Left hindlimb (tissue), 1 donor: ENCODE measurements at regions not wholly inside any gene's neighbourhood (a gene's known extent, or its start where the extent isn't known, plus 50 kb on each side); places are given as distances from the start of the nearest gene placed in this dataset.
"Not testable (repeated sequence)": the region's sequence is repeated elsewhere in the genome, so short reads cannot be mapped to it uniquely, and the experiment has no call there.

Experiments used
- DNase-seq: peaks from one replicate; pipeline ENCODE4 v3.0.0-alpha.2; 2018

DNA sequence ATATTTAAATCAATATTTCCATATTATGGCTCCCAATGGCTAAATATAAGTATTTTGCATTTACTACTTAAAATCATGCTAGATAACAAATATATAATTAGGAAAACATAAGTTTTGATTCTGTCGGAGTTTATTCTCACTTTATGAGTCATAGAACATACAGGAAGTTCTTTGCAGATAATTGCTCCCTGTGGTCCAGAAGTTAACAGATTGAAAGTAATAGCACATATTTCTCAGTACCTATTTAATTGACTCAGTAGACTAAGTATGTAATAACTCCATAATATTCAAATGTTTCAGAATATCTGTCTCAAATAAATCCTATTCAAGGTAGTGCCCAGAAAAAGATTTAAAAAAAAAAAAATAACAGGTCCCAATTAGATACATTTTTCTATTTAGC, 806.0 kb upstream of the ATXN7L3B start:
- DNase-seq = no peak

- DNase-seq = no peak
Observed at GRCh38 chr12:73769337-73769736, 768.3 kb upstream of the ATXN7L3B start.

DNA sequence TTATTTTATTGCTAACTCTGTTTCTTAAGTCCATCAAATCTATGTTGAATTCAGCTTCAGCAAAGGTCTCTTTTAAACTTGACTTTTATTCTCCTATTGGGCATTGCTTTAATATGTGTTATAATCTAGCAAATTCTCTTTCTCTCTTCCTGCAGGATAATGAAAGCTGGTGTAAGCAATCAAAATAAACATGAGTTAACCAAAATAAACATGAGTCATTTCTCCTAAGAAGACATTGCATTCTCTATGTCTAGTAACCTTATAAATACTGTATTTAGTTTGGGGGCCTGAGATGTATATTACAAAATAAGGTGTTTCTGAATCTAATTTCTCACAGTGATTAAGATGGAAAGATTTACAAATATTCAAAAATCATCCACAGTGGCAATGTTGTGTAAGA, 739.1 kb upstream of the ATXN7L3B start:
- DNase-seq = no peak

GRCh38 chr12:73815072-73815645, 722.5 kb upstream of the ATXN7L3B start:
- no peak for DNase-seq

DNA sequence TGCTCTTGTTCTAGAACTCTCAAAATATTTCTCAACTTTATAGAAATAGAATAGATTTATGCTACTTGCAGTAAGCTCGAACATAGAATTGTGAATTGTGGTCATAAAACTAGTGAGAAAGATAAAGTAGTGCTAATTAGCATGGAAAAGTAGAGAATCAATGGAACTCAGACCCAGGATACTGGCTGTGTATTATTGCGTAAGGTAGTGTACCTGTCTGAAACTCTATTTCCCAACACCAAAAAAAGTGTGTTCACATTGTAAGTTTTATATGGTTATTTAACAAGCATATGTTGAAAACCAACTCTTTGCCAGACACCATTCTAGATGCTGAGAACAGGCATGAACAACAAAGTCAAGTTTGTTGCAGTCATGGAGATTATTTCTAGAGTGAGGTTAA, 720.5 kb upstream of the ATXN7L3B start:
- no peak for DNase-seq

DNA sequence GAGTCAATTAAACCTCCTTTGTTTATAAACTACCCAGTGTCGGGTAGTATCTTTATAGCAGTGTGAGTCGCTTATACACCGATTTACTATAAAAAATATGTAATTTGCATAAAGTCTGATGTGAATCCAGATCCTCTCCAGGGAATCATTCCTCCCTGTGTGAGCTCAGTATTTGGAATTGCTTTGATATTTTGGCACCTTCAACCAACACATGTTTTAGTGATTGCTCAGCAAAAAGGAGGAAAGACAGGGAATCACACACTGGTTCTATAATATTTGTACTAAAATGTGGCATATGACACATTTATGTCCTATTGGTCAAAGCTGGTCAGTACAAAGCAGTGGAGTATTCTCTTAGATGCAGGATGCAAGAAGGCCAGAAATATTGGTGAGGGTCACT, 703.9 kb upstream of the ATXN7L3B start:
- no peak for DNase-seq

DNA sequence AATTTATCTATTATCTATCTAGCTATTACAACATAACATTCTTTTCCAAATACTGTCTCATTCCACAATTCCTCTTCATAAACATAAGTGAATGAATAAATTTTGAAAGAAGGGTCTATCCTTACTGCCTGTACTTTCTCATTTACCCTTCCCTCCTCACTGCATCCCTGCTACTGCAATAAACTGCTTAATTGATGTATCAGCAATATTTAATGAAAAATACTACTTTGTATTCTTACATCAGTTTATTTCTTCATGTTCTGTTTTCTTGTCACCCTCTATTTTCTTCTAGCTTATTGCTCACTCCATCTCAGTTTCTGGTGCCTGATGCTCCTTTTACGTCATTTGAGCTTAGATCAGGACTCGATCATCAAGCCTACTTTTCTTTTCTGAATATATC, 695.7 kb upstream of the ATXN7L3B start:
- DNase-seq = no peak

DNA sequence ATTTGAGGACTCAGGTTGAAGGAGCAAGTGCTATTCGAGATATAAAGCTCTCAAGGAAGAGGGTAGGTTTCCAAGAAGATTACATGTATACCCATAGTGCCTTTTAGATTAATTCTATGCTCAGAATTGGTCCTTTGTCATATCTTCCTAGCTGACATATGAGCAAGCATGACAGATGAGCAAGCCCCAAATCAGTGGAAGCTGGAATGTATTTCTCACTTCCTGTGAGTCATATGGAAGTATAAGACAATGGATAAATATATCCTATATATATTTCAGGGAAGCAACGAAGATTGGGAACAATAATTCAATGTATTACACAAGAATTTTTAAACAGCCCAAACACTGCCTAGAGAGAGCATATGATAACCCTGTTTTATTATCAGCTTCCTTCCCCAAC, 674.1 kb upstream of the ATXN7L3B start:
- DNase-seq = no peak

- DNase-seq = no peak
Observed at GRCh38 chr12:73867147-73867546, 670.5 kb upstream of the ATXN7L3B start.

DNA sequence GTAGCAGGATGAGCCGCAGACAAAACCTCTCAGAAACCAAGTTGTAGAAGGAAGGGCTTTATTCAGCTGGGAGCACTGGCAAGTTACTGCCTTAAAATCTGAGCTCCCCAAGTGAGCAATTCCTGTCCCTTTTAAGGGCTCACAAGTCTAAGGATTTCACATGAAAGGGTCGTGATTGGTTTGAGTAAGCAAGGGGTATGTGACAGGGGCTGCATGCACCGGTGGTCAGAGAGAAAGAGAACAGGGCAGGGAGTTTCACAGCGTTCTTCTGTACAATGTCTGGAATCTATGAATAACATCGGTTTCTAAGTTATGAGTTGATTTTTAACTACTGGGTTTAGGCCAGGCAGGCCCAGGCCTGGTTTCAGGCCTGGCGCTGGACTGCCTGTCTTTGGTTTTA, 660.3 kb upstream of the ATXN7L3B start:
- not testable (repeated sequence) for DNase-seq

DNA sequence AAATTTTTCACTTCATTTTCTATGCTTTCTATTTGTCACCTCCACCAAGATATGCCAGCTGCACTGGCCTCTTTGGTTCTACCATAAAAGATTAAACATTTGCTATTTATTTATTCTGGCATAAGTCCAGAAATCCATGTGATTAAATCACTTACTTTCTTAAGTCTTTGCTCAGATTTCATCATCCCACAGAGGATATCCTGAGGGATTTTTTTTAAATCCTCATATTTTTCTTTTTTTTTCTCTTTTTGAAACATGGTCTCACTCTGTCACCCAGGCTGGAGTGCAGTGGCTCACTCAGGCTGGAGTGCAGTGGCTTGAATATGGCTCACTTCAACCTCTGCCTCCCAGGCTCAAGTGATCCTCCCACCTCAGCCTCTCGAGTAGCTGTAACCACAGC, 645.4 kb upstream of the ATXN7L3B start:
- no peak for DNase-seq

DNA sequence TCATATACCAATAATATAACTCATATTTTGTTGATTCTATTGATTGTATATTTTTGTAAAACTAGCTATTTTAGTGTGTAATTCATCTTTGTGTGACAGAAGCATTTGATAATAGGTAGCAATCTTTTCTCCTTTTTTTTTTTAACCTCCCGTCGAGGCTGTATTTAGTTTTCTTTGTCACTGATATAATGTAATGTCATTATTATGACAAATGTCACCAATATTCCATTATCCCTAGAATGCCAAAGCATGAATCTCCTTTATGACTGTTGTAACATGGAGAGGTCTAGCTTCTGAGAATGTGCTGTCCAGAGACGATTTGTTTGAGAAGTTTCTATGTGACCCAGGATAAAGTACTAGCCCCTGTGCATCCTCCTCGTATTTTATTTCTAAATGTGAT, 639.0 kb upstream of the ATXN7L3B start:
- DNase-seq = no peak

- DNase-seq = no peak
Observed at GRCh38 chr12:73902260-73902659, 635.4 kb upstream of the ATXN7L3B start.

DNA sequence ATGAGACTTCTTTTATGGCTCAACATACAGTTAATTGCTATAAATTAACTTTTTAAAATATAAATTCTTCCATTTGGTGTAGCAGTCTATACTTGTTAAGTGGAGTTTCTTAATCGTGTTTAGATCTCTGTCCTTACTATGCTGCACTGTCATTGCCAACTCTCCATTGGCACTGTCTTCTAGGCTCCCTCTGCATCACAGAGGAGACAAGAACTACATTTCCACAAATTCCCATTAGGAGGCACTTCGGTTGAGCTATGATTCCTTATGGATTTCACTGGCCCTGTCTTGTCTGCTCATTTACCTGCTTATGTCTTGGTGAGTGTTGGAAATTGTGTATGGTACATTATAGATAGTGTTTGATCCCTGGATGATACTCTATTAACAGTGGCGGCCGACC, 630.9 kb upstream of the ATXN7L3B start:
- no peak for DNase-seq

DNA sequence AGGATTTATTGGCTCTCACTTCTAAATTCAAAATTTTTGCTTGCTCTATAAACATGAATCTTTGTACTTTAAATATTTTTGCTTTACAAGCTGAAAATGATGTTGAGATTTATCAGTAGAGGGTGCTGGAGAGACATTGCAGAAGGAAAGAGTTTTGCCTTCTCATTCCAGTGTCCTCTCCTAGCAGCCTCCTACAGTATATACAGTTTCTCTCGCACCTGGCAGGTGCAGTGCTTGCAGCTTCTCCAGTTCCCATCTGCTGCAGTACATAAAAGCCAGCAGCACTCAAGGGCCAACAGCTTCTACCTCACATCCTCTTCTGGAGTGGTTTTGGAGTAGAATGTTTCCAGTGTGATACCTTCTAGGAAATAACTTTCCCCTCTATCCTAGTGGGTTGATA, 601.8 kb upstream of the ATXN7L3B start:
- DNase-seq = no peak

GRCh38 chr12:73947326-73948026, 590.2 kb upstream of the ATXN7L3B start:
- no peak for DNase-seq

DNA sequence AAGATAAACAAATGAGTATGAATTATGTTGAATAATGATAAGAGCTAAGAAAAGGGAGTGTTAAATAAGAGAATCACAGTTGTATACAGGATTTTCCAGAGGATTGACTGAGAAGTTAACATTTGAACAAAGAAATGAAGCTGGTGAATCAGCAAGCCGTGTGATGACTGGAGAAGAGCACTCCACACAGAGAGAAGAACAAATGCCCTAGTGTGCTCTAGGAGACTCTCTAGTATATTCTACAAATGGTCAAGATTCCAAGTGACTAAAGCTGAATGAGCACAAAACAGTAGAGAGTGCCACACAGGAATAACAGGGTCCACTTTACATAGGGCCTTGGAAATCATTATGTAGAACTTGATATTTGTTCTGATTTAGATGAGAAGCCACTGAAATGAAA, 587.1 kb upstream of the ATXN7L3B start:
- no peak for DNase-seq

- DNase-seq = no peak
Observed at GRCh38 chr12:73951956-73952703, 585.5 kb upstream of the ATXN7L3B start.

GRCh38 chr12:73964641-73965040, 573.0 kb upstream of the ATXN7L3B start:
- DNase-seq = no peak

GRCh38 chr12:73973486-73973885, 564.1 kb upstream of the ATXN7L3B start:
- DNase-seq = no peak

DNA sequence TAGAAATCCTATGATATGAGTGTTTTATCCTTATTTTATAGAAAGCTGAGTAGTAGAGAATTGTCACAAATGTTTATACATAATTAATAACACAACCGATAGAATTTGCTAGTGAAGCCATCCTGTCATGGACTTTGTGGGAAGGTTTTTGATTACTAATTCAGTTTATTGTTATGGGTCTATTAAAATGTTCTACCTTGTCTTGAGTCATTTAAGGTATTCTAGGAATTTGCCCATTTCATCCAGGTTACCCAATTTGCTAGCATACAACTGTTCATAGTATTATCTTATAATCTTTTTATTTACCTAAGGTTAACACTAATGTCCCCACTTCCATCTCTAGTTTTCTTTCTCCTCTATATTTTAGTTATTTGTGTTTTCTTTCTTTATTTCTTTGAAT, 553.1 kb upstream of the ATXN7L3B start:
- DNase-seq = no peak

DNA sequence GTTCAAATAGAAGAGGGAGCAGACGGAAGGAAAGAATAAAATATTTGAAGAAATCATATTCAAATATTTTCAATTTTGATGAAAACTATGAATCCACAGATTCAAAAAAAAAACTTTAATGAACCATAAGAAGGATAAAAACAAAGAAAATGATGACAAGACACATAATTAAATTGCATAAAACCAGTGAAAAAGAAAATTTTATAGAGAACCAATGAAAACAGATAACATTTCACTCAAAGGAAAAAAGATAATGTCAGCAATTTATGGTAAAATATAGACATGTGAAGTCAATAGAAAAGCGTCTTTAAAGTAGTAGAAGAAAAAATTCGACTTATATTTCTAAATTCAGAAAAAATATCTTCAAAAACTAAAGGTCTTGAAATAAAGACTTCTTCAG, 546.5 kb upstream of the ATXN7L3B start:
- DNase-seq = no peak

- DNase-seq = no peak
Observed at GRCh38 chr12:73998894-73999293, 538.7 kb upstream of the ATXN7L3B start.

- no peak for DNase-seq
Observed at GRCh38 chr12:74015118-74015517, 522.5 kb upstream of the ATXN7L3B start.
